ENCODE measurements at regions not wholly inside any gene's neighbourhood (a gene's known extent, or its start where the extent isn't known, plus 50 kb on each side); places are given as distances from the start of the nearest gene placed in this dataset.

- intact Hi-C loops (cut with DNase I; ENCODE audit: low total_unique reads), result loop anchor here (1.0 kb wide), 1 partner anchor 43 kb away; no protein-coding TSS in a partner anchor
- H3K36me3 ChIP-seq, result no peaks in the 10 kb centered on the region
- H3K27me3 ChIP-seq, result no peaks in the 10 kb centered on the region
- H3K9me3 ChIP-seq, result no peaks in the 10 kb centered on the region
- no peak overlapping the region for H3K27ac ChIP-seq
- DNase-seq, result no peak
- no peaks in the 10 kb centered on the region for H3K4me1 ChIP-seq
- TF ChIP-seq EP300 (IDR thresholded peaks at IDR 0.05; ENCODE audit: low read depth), result no peak
- no peak for TF ChIP-seq POLR2A (IDR thresholded peaks at IDR 0.05)
- TF ChIP-seq POLR2AphosphoS5 (IDR thresholded peaks at IDR 0.05), result no peak
- TF ChIP-seq CTCF (IDR thresholded peaks at IDR 0.05), result no peak
- WGBS, 2 donors (ENCODE audit: low coverage in 1 of 2), result 88% methylated on average over 6 of the region's 6 CpGs; no CpG with 5 or more reads in 1 of the 2 donors
- in situ Hi-C loops (cut with MboI; ENCODE audit: low pct_ligation_motif_present in 1 of 4, low pct_unique_long_range_greater_than_20kb in 1 of 4, low sequenced_read_pairs in 3 of 4), result no loop called here
- H3K4me3 ChIP-seq, result no peak overlapping the region
Measured at GRCh38 chrX:7542587-7543380, 300.2 kb upstream of the VCX start.

GRCh38 chrX:7522860-7523259, 320.1 kb upstream of the VCX start:
- Histone ChIP-seq H3K27ac (no peak overlapping the region), H3K36me3 (no peaks in the 10 kb centered on the region), H3K9me3 (no peaks in the 10 kb centered on the region), H3K27me3 (no peaks in the 10 kb centered on the region), H3K4me1 (no peaks in the 10 kb centered on the region), H3K4me3 (no peak overlapping the region)
- in situ Hi-C loops (cut with MboI; ENCODE audit: low pct_ligation_motif_present in 1 of 4, low pct_unique_long_range_greater_than_20kb in 1 of 4, low sequenced_read_pairs in 3 of 4) (no loop called here), intact Hi-C loops (cut with DNase I; ENCODE audit: low total_unique reads) (no loop called here)
- no peak for TF ChIP-seq POLR2AphosphoS5 (IDR thresholded peaks at IDR 0.05)
- no peak for TF ChIP-seq CTCF (IDR thresholded peaks at IDR 0.05)
- no peak for TF ChIP-seq EP300 (IDR thresholded peaks at IDR 0.05; ENCODE audit: low read depth)
- TF ChIP-seq POLR2A (IDR thresholded peaks at IDR 0.05), result no peak
- DNase-seq, result no peak
- 67 to 86% methylated on average over 2 of the region's 2 CpGs for WGBS, 2 donors (ENCODE audit: low coverage in 1 of 2)

- Histone ChIP-seq H3K27me3 (no peaks in the 10 kb centered on the region), H3K4me3 (no peak overlapping the region), H3K27ac (no peak overlapping the region), H3K36me3 (no peaks in the 10 kb centered on the region), H3K9me3 (no peaks in the 10 kb centered on the region), H3K4me1 (no peaks in the 10 kb centered on the region)
- no peak for DNase-seq
- in situ Hi-C loops (cut with MboI; ENCODE audit: low pct_ligation_motif_present in 1 of 4, low pct_unique_long_range_greater_than_20kb in 1 of 4, low sequenced_read_pairs in 3 of 4) (no loop called here), intact Hi-C loops (cut with DNase I; ENCODE audit: low total_unique reads) (no loop called here)
- TF ChIP-seq EP300 (IDR thresholded peaks at IDR 0.05; ENCODE audit: low read depth), result no peak
- no peak for TF ChIP-seq CTCF (IDR thresholded peaks at IDR 0.05)
- TF ChIP-seq POLR2A (IDR thresholded peaks at IDR 0.05), result no peak
- no peak for TF ChIP-seq POLR2AphosphoS5 (IDR thresholded peaks at IDR 0.05)
- 71% methylated on average over 4 of the region's 4 CpGs; no CpG with 5 or more reads in 1 of the 2 donors for WGBS, 2 donors (ENCODE audit: low coverage in 1 of 2)
Measured at GRCh38 chrX:7515681-7516413, 327.1 kb upstream of the VCX start.

GRCh38 chrX:7514871-7515599, 327.9 kb upstream of the VCX start:
- in situ Hi-C loops (cut with MboI; ENCODE audit: low pct_ligation_motif_present in 1 of 4, low pct_unique_long_range_greater_than_20kb in 1 of 4, low sequenced_read_pairs in 3 of 4), result no loop called here
- 85% methylated on average over 7 of the region's 7 CpGs; no CpG with 5 or more reads in 1 of the 2 donors for WGBS, 2 donors (ENCODE audit: low coverage in 1 of 2)
- H3K9me3 ChIP-seq, result no peaks in the 10 kb centered on the region

More at GRCh38 chrX:7514871-7515599, 327.9 kb upstream of the VCX start:
- H3K36me3 ChIP-seq, result no peaks in the 10 kb centered on the region
- H3K27ac ChIP-seq, result no peak overlapping the region
- no peak for TF ChIP-seq EP300 (IDR thresholded peaks at IDR 0.05; ENCODE audit: low read depth)
- DNase-seq, result no peak
- no peaks in the 10 kb centered on the region for H3K27me3 ChIP-seq
- no peaks in the 10 kb centered on the region for H3K4me1 ChIP-seq
- intact Hi-C loops (cut with DNase I; ENCODE audit: low total_unique reads), result no loop called here
- H3K4me3 ChIP-seq, result no peak overlapping the region
